Heart right ventricle (tissue), 16 donors: ENCODE measurements at regions not wholly inside any gene's neighbourhood (a gene's known extent, or its start where the extent isn't known, plus 50 kb on each side); places are given as distances from the start of the nearest gene placed in this dataset.

Source experiments
- ATAC-seq, 8 donors: fragments of 200-7000 bp; cut with Tn5 transposase; one replicate each; pipeline ENCODE4 v1.9.1; 2020; ENCODE audit warnings: mild to moderate bottlenecking in 8 of 8, moderate library complexity in 8 of 8, moderate number of reproducible peaks in 1 of 8
- DNase-seq, 2 donors: peaks; one replicate each; pipeline ENCODE4 v3.0.0-alpha.2; 2020
- H3K27ac ChIP-seq, 10 donors: fragments of 200-600 bp; sonication (generic) in 2 of 10; one replicate each; pipeline versions ENCODE4 v1.5.0 to v1.8.0; 2020 to 2022; ENCODE audit warnings: mild to moderate bottlenecking in 3 of 10
- H3K27me3 ChIP-seq, 7 donors: fragments of 200-600 bp; one replicate each; pipeline ENCODE4 v1.8.0; 2021 to 2022; ENCODE audit warnings: mild to moderate bottlenecking in 2 of 7
- H3K36me3 ChIP-seq, 9 donors: fragments of 200-600 bp; sonication (generic) in 1 of 9; one replicate each; pipeline versions ENCODE4 v1.5.0 to v1.8.0; 2020 to 2022; ENCODE audit warnings: mild to moderate bottlenecking in 2 of 9
- H3K4me1 ChIP-seq, 9 donors: fragments of 200-600 bp; sonication (generic) in 1 of 9; one replicate each; pipeline versions ENCODE4 v1.5.0 to v1.8.0; 2020 to 2022; ENCODE audit warnings: mild to moderate bottlenecking in 4 of 9
- H3K4me3 ChIP-seq, 10 donors: fragments of 200-600 bp; sonication (generic) in 2 of 10; one replicate each; pipeline versions ENCODE4 v1.5.0 to v1.8.0; 2020 to 2022; ENCODE audit warnings: mild to moderate bottlenecking in 7 of 10, moderate library complexity in 2 of 10
- H3K9me3 ChIP-seq, 11 donors: fragments of 200-600 bp in 10 of 11; sonication (generic) in 2 of 11; one replicate each; pipeline versions ENCODE4 v1.5.0 to v1.8.0; 2013 to 2022; ENCODE audit warnings: mild to moderate bottlenecking in 2 of 11, control low read depth in 1 of 11, moderate library complexity in 1 of 11
- whole genome bisulfite sequencing, 2 donors: extraction: QIAGEN DNeasy Blood & Tissue Kit; methylation state at CpG; one replicate each; pipeline ENCODE4 v1.1.7; 2013; ENCODE audit warnings: inconsistent platforms in 1 of 2; 5-methylcytosine and 5-hydroxymethylcytosine counted together
- intact Hi-C, 10 donors: fragments of 100-400 bp; cut with DNase I; formaldehyde crosslinking; loops; one replicate each; pipeline versions ENCODE4 v1.11.1 to v1.14.2; 2022
- TF ChIP-seq, protein P1 (sequence below), 9 donors: fragments of 200-600 bp; sonication (generic) in 2 of 9; IDR thresholded peaks; one replicate each; pipeline versions ENCODE4 v1.5.0 to v1.8.0; 2021 to 2022; ENCODE audit warnings: antibody characterized with exemption in 9 of 9, mild to moderate bottlenecking in 5 of 9, moderate library complexity in 1 of 9
- donor health status: Arrhythmogenic right ventricular cardiomyopathy.
- donor health status: ischemic (EF 13 %, LVEDD 7.1; RV severe dilation, severe dysfunction).
- donor health status: healthy with polysubstance abuse.
- donor health status: DM: no; HTN: yes; CAD: no.
- donor health status: DM: no; HTN: no; CAD: no.
- donor health status: ischemic (EF 25% LVEDD 6.9; RV normal size, moderate dysfunction).
- donor health status: ischemic (EF 25% LVEDD 5.7; RV mildly dilated, moderate dysfunction).
- donor health status: healthy.
- donor health status: DM: yes; HTN: yes; CAD: no.
- donor health status: Ischemic cardiomyopathy.
- donor health status: ischemic (EF 35%, LVEDD 5.7; RV mildly dilated, moderate dysfunction).
- donor health status: nonischemic (EF 11% LVEDD 7.7; RV severe dilation, severe dysfunction).
- donor health status: DM: yes; HTN: yes; CAD: no.
- donor health status: PGD.
- donor health status: ischemic (EF 29% LVEDD 5.4; RV normal size, mild dysfunction).
- donor health status: nonischemic (EF 23%, LVEDD 6.1; RV moderate dilation, normal function).

DNA sequence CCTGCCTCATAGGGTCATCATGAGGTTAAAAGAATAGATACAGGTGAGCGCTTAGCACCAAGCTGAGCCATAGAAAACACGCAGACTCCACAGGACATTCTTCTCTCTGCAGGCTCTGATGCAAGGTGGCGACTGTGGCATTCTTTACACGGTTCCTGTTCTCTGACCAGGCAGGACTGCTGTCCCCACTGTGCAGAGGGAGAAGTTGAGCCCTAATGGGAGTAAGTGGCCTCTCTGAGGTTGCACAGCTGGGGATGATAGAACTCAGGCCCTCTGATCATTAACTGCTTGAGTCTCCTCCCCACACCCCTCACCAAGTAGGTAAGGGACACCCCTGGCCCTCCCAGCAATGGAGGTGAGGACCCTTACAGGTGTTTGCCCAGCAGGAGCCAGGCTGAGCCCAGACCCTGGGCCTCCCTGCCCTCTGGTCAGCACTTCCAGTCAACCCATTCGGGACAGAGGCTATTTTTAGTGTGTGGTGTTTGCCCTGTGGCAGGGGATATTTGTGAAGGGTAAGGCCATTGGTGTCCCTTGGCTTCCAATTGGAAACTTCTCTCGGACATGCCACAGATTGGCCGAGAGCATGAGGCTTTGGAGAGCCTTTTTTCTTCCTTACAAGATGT lies 116.8 kb downstream of the VEGFA start:
- intact Hi-C loops, result no loop called here
- 80 to 82% methylated on average over 7 of the region's 7 CpGs for WGBS, 2 donors
- no peaks in the 10 kb centered on the region for H3K36me3 ChIP-seq
- H3K9me3 ChIP-seq, result peaks cover 0 to 3% (median 0%) of the 10 kb centered on the region in 11 donors
- no peak overlapping the region for H3K4me3 ChIP-seq
- H3K27me3 ChIP-seq, result peaks cover 0 to 20% (median 0%) of the 10 kb centered on the region in 7 donors
- TF ChIP-seq, protein P1, sequence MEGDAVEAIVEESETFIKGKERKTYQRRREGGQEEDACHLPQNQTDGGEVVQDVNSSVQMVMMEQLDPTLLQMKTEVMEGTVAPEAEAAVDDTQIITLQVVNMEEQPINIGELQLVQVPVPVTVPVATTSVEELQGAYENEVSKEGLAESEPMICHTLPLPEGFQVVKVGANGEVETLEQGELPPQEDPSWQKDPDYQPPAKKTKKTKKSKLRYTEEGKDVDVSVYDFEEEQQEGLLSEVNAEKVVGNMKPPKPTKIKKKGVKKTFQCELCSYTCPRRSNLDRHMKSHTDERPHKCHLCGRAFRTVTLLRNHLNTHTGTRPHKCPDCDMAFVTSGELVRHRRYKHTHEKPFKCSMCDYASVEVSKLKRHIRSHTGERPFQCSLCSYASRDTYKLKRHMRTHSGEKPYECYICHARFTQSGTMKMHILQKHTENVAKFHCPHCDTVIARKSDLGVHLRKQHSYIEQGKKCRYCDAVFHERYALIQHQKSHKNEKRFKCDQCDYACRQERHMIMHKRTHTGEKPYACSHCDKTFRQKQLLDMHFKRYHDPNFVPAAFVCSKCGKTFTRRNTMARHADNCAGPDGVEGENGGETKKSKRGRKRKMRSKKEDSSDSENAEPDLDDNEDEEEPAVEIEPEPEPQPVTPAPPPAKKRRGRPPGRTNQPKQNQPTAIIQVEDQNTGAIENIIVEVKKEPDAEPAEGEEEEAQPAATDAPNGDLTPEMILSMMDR (IDR thresholded peaks at IDR 0.05), result no peak
- DNase-seq (no peak), ATAC-seq (peak in 1 of 8 donors; percentile 20)
- no peak overlapping the region for H3K27ac ChIP-seq
- H3K4me1 ChIP-seq, result peaks cover 0 to 25% (median 4%) of the 10 kb centered on the region in 9 donors

DNA sequence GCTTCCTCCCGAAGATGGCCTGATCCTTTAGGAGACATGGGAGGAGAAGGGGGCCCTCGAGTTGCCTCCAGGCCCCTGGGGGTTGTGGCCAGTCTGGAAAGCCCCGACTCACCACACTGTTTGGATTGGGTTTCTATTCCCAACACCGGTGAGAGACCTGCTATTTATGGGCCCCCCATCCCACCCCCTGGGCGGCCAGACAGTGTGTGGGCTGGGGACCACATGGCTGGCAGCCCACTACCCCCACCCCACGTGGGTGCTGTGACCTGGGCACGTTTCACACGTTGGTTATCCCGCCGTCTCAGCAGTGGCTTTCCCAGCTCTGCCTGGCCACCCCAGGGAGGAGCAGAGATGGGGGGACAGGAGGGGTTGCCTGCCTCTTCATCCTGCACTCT lies 116.1 kb downstream of the VEGFA start:
- TF ChIP-seq, protein P1 (IDR thresholded peaks at IDR 0.05), result no peak
- no peak for ATAC-seq
- no peak overlapping the region for H3K4me3 ChIP-seq
- DNase-seq, result no peak
- 73 to 80% methylated on average over 10 of the region's 10 CpGs for WGBS, 2 donors
- no peak overlapping the region for H3K27ac ChIP-seq
- H3K36me3 ChIP-seq, result no peaks in the 10 kb centered on the region
- intact Hi-C loops, result no loop called here
- peaks cover 0 to 25% (median 4%) of the 10 kb centered on the region in 9 donors for H3K4me1 ChIP-seq
- H3K9me3 ChIP-seq, result peaks cover 0 to 3% (median 0%) of the 10 kb centered on the region in 11 donors
- H3K27me3 ChIP-seq, result peaks cover 0 to 13% (median 0%) of the 10 kb centered on the region in 7 donors

DNA sequence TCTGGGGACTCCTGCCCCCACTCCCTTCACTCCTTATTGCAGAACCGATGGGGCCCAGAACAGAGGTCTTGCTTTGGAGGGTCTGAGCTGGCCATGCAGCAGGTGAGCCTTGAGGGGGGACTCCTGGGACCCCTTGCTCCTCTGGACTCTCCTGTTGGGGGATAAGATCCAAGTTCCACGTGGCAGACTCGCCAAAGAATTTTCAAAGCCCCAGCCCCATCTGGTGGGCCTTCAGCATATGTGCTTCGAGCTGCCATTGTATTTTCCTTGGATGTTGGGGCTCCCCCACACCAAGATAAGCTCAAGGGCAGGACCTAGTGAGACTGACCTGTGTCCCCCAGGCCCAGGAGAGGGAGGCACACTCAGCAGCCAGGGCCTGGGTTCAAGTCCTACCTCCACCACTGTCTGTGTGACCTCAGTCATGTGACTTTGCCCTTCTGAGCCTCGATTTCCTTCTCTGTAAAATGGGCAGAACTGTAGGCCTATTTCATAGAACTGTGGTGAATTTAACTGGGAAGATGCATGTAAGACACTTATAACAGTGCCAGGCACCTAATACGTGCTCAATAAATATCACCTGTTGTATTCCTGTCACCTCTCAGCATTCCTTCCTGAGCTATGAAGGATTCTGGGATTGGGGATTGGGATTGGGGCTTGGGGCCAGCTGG lies 115.5 kb downstream of the VEGFA start:
- TF ChIP-seq, protein P1 (IDR thresholded peaks at IDR 0.05), result no peak
- DNase-seq, result no peak
- H3K27me3 ChIP-seq, result peaks cover 0 to 8% (median 0%) of the 10 kb centered on the region in 7 donors
- no peak for ATAC-seq
- H3K4me3 ChIP-seq, result no peak overlapping the region
- intact Hi-C loops, result no loop called here
- H3K27ac ChIP-seq, result peak overlapping the region in 1 of 10 donors; percentile 87
- peaks cover 0 to 3% (median 0%) of the 10 kb centered on the region in 11 donors for H3K9me3 ChIP-seq
- H3K4me1 ChIP-seq, result peaks cover 0 to 25% (median 4%) of the 10 kb centered on the region in 9 donors
- 76 to 86% methylated on average over 6 of the region's 6 CpGs for WGBS, 2 donors
- H3K36me3 ChIP-seq, result no peaks in the 10 kb centered on the region

DNA sequence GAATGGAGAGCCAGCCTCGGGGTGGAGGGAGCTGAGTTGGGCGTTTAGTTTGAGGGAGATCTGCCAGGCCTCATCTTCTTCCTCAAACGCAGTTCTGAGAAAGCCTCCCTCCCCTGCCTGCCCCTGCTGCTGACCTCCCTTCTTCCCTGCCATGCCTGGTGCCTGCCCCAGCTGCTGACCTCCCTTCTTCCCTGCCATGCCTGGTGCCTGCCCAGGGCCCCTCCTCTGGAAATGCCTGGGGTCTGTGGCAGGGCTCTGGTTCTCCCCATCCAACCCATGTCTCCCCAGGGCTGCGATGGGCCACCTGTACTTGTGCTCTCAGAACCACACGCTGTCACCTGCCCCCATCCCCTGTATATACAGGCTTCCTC lies 114.6 kb downstream of the VEGFA start:
- DNase-seq (no peak), ATAC-seq (peak in 7 of 8 donors; percentile 19 to 57 (median 34))
- no peaks in the 10 kb centered on the region for H3K27me3 ChIP-seq
- WGBS, 2 donors, result 79 to 85% methylated on average over 5 of the region's 5 CpGs
- no peak overlapping the region for H3K4me3 ChIP-seq
- peaks cover 0 to 3% (median 0%) of the 10 kb centered on the region in 11 donors for H3K9me3 ChIP-seq
- peaks cover 0 to 25% (median 4%) of the 10 kb centered on the region in 9 donors for H3K4me1 ChIP-seq
- intact Hi-C loops, result no loop called here
- no peaks in the 10 kb centered on the region for H3K36me3 ChIP-seq
- H3K27ac ChIP-seq, result peak overlapping the region in 3 of 10 donors; percentile 35 to 87 (median 56)
- TF ChIP-seq, protein P1 (IDR thresholded peaks at IDR 0.05), result no peak
